NT2/D1 (cell line): ENCODE measurements at regions not wholly inside any gene's neighbourhood (a gene's known extent, or its start where the extent isn't known, plus 50 kb on each side); places are given as distances from the start of the nearest gene placed in this dataset.

Experiments used
- DNase-seq: peaks from one replicate; pipeline ENCODE4 v3.0.0-alpha.2; 2011; ENCODE audit warnings: low read depth, low spot score
- H3K27me3 ChIP-seq: 2 replicates; pipeline ENCODE4 v1.6.0; 2011; ENCODE audit warnings: mild to moderate bottlenecking; ENCODE audit not compliant: insufficient read length, insufficient read depth
- H3K36me3 ChIP-seq: 2 replicates; pipeline ENCODE4 v1.6.1; 2011; ENCODE audit warnings: mild to moderate bottlenecking, low read length, mixed read lengths; ENCODE audit not compliant: insufficient read depth, insufficient read length
- H3K4me1 ChIP-seq: 2 replicates; pipeline ENCODE4 v1.5.1; 2011; ENCODE audit not compliant: insufficient read depth, insufficient read length
- H3K4me3 ChIP-seq: 2 replicates; pipeline ENCODE4 v1.5.1; 2011; ENCODE audit warnings: low read depth; ENCODE audit not compliant: insufficient read length
- H3K9ac ChIP-seq: 2 replicates; pipeline ENCODE4 v1.6.0; 2011; ENCODE audit warnings: low read depth; ENCODE audit not compliant: insufficient read length
- H3K9me3 ChIP-seq: 2 replicates; pipeline ENCODE4 v1.5.1; 2011; ENCODE audit warnings: mild to moderate bottlenecking, low read length; ENCODE audit not compliant: insufficient read depth
- SUZ12 ChIP-seq: IDR thresholded peaks from 2 replicates; pipeline ENCODE4 v1.6.1; 2011; ENCODE audit not compliant: insufficient read length, insufficient read depth; ENCODE audit errors: extremely low read depth
- YY1 ChIP-seq: IDR thresholded peaks from 2 replicates; pipeline ENCODE4 v1.6.1; 2011; ENCODE audit not compliant: insufficient read length, insufficient read depth
- ZNF274 ChIP-seq: IDR thresholded peaks from 2 replicates; pipeline ENCODE4 v1.6.1; 2011; ENCODE audit warnings: mild to moderate bottlenecking, low read depth, low read length

- no peak for TF ChIP-seq YY1
- TF ChIP-seq ZNF274 = no peak
- TF ChIP-seq SUZ12 = no peak
- no peaks in the 10 kb centered on the region for H3K36me3 ChIP-seq
- no peaks in the 10 kb centered on the region for H3K27me3 ChIP-seq
- no peak overlapping the region for H3K9ac ChIP-seq
- peaks cover 3% of the 10 kb centered on the region for H3K4me1 ChIP-seq
- DNase-seq = no peak
- H3K9me3 ChIP-seq = no peaks in the 10 kb centered on the region
- H3K4me3 ChIP-seq = no peak overlapping the region
These were observed 118.3 kb downstream of the WT1 start for GRCh38 chr11:32316858-32317642.

GRCh38 chr11:32317643-32318042, 117.7 kb downstream of the WT1 start:
- Histone ChIP-seq H3K27me3 (no peaks in the 10 kb centered on the region), H3K36me3 (no peaks in the 10 kb centered on the region), H3K9ac (no peak overlapping the region), H3K9me3 (no peaks in the 10 kb centered on the region), H3K4me3 (no peak overlapping the region), H3K4me1 (peaks cover 3% of the 10 kb centered on the region)
- TF ChIP-seq YY1 (no peak), ZNF274 (no peak), SUZ12 (no peak)
- no peak for DNase-seq

- Histone ChIP-seq H3K4me3 (no peak overlapping the region), H3K36me3 (no peaks in the 10 kb centered on the region), H3K9ac (no peak overlapping the region), H3K27me3 (no peaks in the 10 kb centered on the region), H3K9me3 (no peaks in the 10 kb centered on the region), H3K4me1 (no peaks in the 10 kb centered on the region)
- no peak for TF ChIP-seq ZNF274
- no peak for TF ChIP-seq SUZ12
- no peak for TF ChIP-seq YY1
- DNase-seq = no peak
These were observed 117.0 kb downstream of the WT1 start for GRCh38 chr11:32318071-32319055.

GRCh38 chr11:32323814-32324130, 111.6 kb downstream of the WT1 start:
- peaks cover 6% of the 10 kb centered on the region; the same call in 1 of the 2 replicates for H3K9me3 ChIP-seq
- TF ChIP-seq YY1 (no peak), ZNF274 (no peak), SUZ12 (no peak)
- H3K36me3 ChIP-seq = no peaks in the 10 kb centered on the region
- DNase-seq = no peak
- no peak overlapping the region for H3K4me3 ChIP-seq
- H3K27me3 ChIP-seq = no peaks in the 10 kb centered on the region
- no peaks in the 10 kb centered on the region for H3K4me1 ChIP-seq
- no peak overlapping the region for H3K9ac ChIP-seq

GRCh38 chr11:32325187-32325586, 110.2 kb downstream of the WT1 start:
- TF ChIP-seq ZNF274 (no peak), YY1 (no peak), SUZ12 (no peak)
- Histone ChIP-seq H3K27me3 (no peaks in the 10 kb centered on the region), H3K9me3 (peaks cover 6% of the 10 kb centered on the region; the same call in 1 of the 2 replicates), H3K9ac (no peak overlapping the region), H3K36me3 (no peaks in the 10 kb centered on the region), H3K4me1 (no peaks in the 10 kb centered on the region), H3K4me3 (no peak overlapping the region)
- no peak for DNase-seq

- Histone ChIP-seq H3K9me3 (peaks cover 6% of the 10 kb centered on the region; the same call in 1 of the 2 replicates), H3K4me1 (no peaks in the 10 kb centered on the region), H3K9ac (no peak overlapping the region), H3K27me3 (no peaks in the 10 kb centered on the region), H3K4me3 (no peak overlapping the region), H3K36me3 (no peaks in the 10 kb centered on the region)
- no peak for DNase-seq
- no peak for TF ChIP-seq ZNF274
- TF ChIP-seq YY1 = no peak
- no peak for TF ChIP-seq SUZ12
These were observed 109.6 kb downstream of the WT1 start for GRCh38 chr11:32325725-32326124.

- H3K4me3 ChIP-seq = no peak overlapping the region
- no peaks in the 10 kb centered on the region for H3K27me3 ChIP-seq
- peaks cover 6% of the 10 kb centered on the region; the same call in 1 of the 2 replicates for H3K9me3 ChIP-seq
- no peaks in the 10 kb centered on the region for H3K36me3 ChIP-seq
- TF ChIP-seq ZNF274 = no peak
- no peak for TF ChIP-seq SUZ12
- no peak for TF ChIP-seq YY1
- H3K4me1 ChIP-seq = no peaks in the 10 kb centered on the region
- DNase-seq = no peak
- H3K9ac ChIP-seq = no peak overlapping the region
These were observed 108.8 kb downstream of the WT1 start for GRCh38 chr11:32326522-32326921.
